Caco-2 (cell line): ENCODE measurements at regions not wholly inside any gene's neighbourhood (a gene's known extent, or its start where the extent isn't known, plus 50 kb on each side); places are given as distances from the start of the nearest gene placed in this dataset.

Experiments used
- BruUV-seq: library from RNA; stranded (reverse); fragments of 400-500 nt; replicated peaks from 2 replicates; lab custom pipeline; 2021; lab: Mats Ljungman, UMichigan
- CTCF ChIA-PET: fragments of 300-600 bp; sonication (Branson Sonifier 250); formaldehyde crosslinking; loops from one replicate; lab custom pipeline; 2022; ENCODE audit warnings: antibody characterized with exemption; lab: Charles Lee
- POLR2A ChIA-PET: fragments of 300-600 bp; sonication (Branson Sonifier 250); formaldehyde crosslinking; loops from one replicate; lab custom pipeline; 2022; ENCODE audit warnings: antibody characterized with exemption; lab: Charles Lee
- DNase-seq, 2 experiments: peaks; one replicate each; pipeline versions ENCODE4 v3.0.0 to v3.0.0-alpha.2; 2020 to 2022
- H3K27me3 ChIP-seq: replicated peaks from 2 replicates; pipeline ENCODE4 v1.6.0; 2011; ENCODE audit warnings: low read length; ENCODE audit not compliant: control insufficient read depth, insufficient read depth
- H3K36me3 ChIP-seq: 2 replicates; pipeline ENCODE4 v1.5.1; 2011; ENCODE audit warnings: low read length; ENCODE audit not compliant: control insufficient read depth, insufficient read depth
- H3K4me1 ChIP-seq: fragments of 250-450 bp; sonication (Bioruptor Pico); 2 replicates; pipeline ENCODE4 v1.5.1; 2020; ENCODE audit warnings: mild to moderate bottlenecking
- H3K4me3 ChIP-seq: 2 replicates; pipeline ENCODE4 v1.5.1; 2011; ENCODE audit warnings: low read depth, mild to moderate bottlenecking, control low read depth, low read length
- H3K9me3 ChIP-seq: fragments of 250-450 bp; sonication (Bioruptor Pico); 2 replicates; pipeline ENCODE4 v1.5.1; 2020; ENCODE audit warnings: mild to moderate bottlenecking, moderate library complexity
- H3K27ac Mint-ChIP-seq: one replicate; pipeline ENCODE4 v1.8.0; 2022; ENCODE audit warnings: mixed read lengths; ENCODE audit not compliant: unreplicated experiment
- H3K27me3 Mint-ChIP-seq: one replicate; pipeline ENCODE4 v1.8.0; 2022; ENCODE audit warnings: mixed read lengths; ENCODE audit not compliant: insufficient read depth, unreplicated experiment
- H3K36me3 Mint-ChIP-seq: one replicate; pipeline ENCODE4 v1.8.0; 2022; ENCODE audit warnings: mild to moderate bottlenecking, mixed read lengths; ENCODE audit not compliant: insufficient read depth, unreplicated experiment
- H3K4me1 Mint-ChIP-seq: one replicate; pipeline ENCODE4 v1.8.0; 2022; ENCODE audit warnings: low read depth, mixed read lengths; ENCODE audit not compliant: unreplicated experiment
- H3K4me3 Mint-ChIP-seq: one replicate; pipeline ENCODE4 v1.8.0; 2022; ENCODE audit warnings: mild to moderate bottlenecking, moderate library complexity, mixed read lengths; ENCODE audit not compliant: unreplicated experiment
- H3K9me3 Mint-ChIP-seq: one replicate; pipeline ENCODE4 v1.8.0; 2022; ENCODE audit warnings: mixed read lengths; ENCODE audit not compliant: unreplicated experiment
- CTCF ChIP-seq, 2 experiments: fragments of 200-600 bp in 1 of 2; IDR thresholded peaks; 1 replicate in 1 of 2; 2 replicates in 1 of 2; pipeline versions ENCODE4 v1.5.1 to v1.8.0; 2011 to 2022; ENCODE audit warnings: antibody characterized with exemption in 1 of 2, control low read depth in 1 of 2, inconsistent platforms in 1 of 2, low read depth in 1 of 2, low read length in 1 of 2, mild to moderate bottlenecking in 1 of 2, moderate library complexity in 1 of 2; ENCODE audit not compliant: insufficient read depth in 1 of 2, severe bottlenecking in 1 of 2, unreplicated experiment in 1 of 2
- intact Hi-C: fragments of 100-400 bp; cut with micrococcal nuclease; formaldehyde crosslinking; loops from one replicate; pipeline ENCODE4 v1.10.0; 2022; ENCODE audit not compliant: unreplicated experiment

- BruUV-seq: no TSS peak
- Mint-ChIP-seq H3K4me1 (no peaks in the 10 kb centered on the region), H3K27ac (no peak overlapping the region), H3K27me3 (no peaks in the 10 kb centered on the region), H3K36me3 (no peaks in the 10 kb centered on the region), H3K4me3 (no peak overlapping the region), H3K9me3 (no peaks in the 10 kb centered on the region)
- POLR2A ChIA-PET: no interaction called here
- Histone ChIP-seq H3K9me3 (no peaks in the 10 kb centered on the region), H3K27me3 (no peaks in the 10 kb centered on the region), H3K4me1 (no peaks in the 10 kb centered on the region), H3K36me3 (no peaks in the 10 kb centered on the region), H3K4me3 (no peak overlapping the region)
- intact Hi-C loops: no loop called here
- CTCF ChIA-PET: no interaction called here
- DNase-seq: no peak
- TF ChIP-seq CTCF (IDR thresholded peaks at IDR 0.05; ENCODE audit: insufficient read depth in 1 of 2, low read depth in 1 of 2, low read length in 1 of 2, severe bottlenecking in 1 of 2, unreplicated experiment in 1 of 2): no peak
Observed at GRCh38 chr5:105836887-105837286, 1833.8 kb downstream of the EFNA5 start.

- no peaks in the 10 kb centered on the region for H3K36me3 ChIP-seq
- no TSS peak for BruUV-seq
- Mint-ChIP-seq H3K4me1 (no peaks in the 10 kb centered on the region), H3K4me3 (no peak overlapping the region), H3K9me3 (no peaks in the 10 kb centered on the region), H3K27ac (no peak overlapping the region), H3K36me3 (no peaks in the 10 kb centered on the region), H3K27me3 (no peaks in the 10 kb centered on the region)
- no peak for TF ChIP-seq CTCF (IDR thresholded peaks at IDR 0.05; ENCODE audit: insufficient read depth in 1 of 2, low read depth in 1 of 2, low read length in 1 of 2, severe bottlenecking in 1 of 2, unreplicated experiment in 1 of 2)
- no peaks in the 10 kb centered on the region for H3K4me1 ChIP-seq
- no peaks in the 10 kb centered on the region for H3K27me3 ChIP-seq
- no peaks in the 10 kb centered on the region for H3K9me3 ChIP-seq
- POLR2A ChIA-PET: no interaction called here
- no peak for DNase-seq
- CTCF ChIA-PET: no interaction called here
- intact Hi-C loops: no loop called here
- no peak overlapping the region for H3K4me3 ChIP-seq
Observed at GRCh38 chr5:105836268-105836667, 1834.5 kb downstream of the EFNA5 start.

GRCh38 chr5:105828821-105829220 is 1841.9 kb downstream of the EFNA5 start:
- Mint-ChIP-seq H3K4me1 (no peaks in the 10 kb centered on the region), H3K27me3 (no peaks in the 10 kb centered on the region), H3K27ac (no peak overlapping the region), H3K4me3 (no peak overlapping the region), H3K9me3 (no peaks in the 10 kb centered on the region), H3K36me3 (no peaks in the 10 kb centered on the region)
- CTCF ChIA-PET: no interaction called here
- POLR2A ChIA-PET: no interaction called here
- DNase-seq: no peak
- TF ChIP-seq CTCF (IDR thresholded peaks at IDR 0.05; ENCODE audit: insufficient read depth in 1 of 2, low read depth in 1 of 2, low read length in 1 of 2, severe bottlenecking in 1 of 2, unreplicated experiment in 1 of 2): no peak
- Histone ChIP-seq H3K9me3 (no peaks in the 10 kb centered on the region), H3K4me1 (no peaks in the 10 kb centered on the region), H3K4me3 (no peak overlapping the region), H3K36me3 (no peaks in the 10 kb centered on the region), H3K27me3 (no peaks in the 10 kb centered on the region)
- BruUV-seq: no TSS peak
- intact Hi-C loops: no loop called here
